Fibroblast of skin of right biceps (primary cell): ENCODE measurements at regions not wholly inside any gene's neighbourhood (a gene's known extent, or its start where the extent isn't known, plus 50 kb on each side); places are given as distances from the start of the nearest gene placed in this dataset.

Source experiments
- DNase-seq: peaks from one replicate; pipeline ENCODE4 v3.0.0-alpha.2; 2013

DNA sequence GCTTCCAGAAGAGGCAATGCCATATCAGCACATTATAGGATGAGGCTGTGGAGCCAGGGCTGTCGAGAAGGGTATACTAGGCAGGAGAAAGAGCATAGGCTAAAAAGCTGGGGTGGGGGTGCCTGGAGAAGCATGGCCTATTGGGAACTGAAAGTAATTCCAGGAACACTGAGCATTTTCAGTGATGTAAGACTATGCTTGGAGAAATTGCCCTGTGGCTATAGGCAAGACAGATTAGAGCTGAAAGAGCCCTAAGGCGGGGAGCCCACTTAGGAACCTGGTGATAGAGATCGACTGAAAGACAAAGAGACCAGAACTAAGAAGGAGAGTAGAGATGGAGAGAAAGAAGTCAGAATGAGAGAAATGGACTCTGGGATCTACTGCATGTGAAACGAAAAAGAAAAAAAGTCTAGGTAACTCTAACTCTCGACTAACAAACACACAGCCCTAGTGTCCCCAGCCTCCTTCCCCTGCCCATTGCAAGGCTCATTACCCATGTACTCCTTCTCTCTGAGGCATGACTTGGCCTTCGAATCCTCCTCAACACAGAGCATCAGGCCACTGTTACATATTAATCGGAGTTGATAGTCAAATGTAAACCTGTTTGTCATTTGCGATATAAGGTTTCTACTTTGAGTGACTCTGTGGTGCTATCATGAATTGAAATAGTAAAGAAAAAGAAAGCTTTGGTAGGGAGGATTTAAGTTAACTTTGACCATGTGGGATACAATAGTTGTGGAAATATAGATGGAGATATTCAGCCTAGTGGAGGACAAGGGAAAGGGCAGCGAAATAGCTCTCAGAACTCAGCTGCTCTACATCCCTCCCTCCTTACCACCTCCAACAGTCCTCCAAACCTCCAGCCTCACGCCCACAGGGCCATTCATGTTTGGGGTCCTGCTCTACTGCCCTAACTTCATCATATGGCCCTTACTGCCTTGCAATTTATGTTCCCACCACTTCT lies 52.3 kb upstream of the BMAL1 start:
- no peak for DNase-seq

DNA sequence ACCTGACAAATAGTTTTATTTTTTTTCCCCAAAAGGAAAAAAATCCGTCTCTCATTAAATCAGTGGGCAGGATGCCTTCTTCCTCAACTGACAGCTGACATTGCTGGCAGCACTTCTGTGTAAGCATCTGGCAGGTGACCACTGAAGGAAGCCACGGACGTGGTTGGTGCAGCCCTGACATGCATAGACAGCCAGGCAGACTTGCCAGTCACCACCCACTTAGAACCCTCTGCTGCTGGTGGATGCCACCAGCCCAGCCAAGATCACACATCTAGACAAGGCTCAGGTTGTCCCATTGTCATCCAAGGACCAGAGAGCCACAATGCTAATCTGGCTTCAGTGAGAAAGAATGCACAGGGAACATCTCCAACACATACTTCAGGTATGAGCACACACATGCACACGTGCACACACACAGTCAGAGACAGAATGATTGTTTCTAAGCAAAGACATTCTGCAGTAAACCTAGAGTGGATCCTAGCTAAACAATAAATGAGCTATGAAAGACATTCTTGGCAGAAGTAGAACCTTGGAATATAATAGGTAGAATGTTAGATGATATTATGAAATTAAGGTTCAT lies 49.8 kb upstream of the BMAL1 start:
- DNase-seq: no peak
